ENCODE measurements at regions not wholly inside any gene's neighbourhood (a gene's known extent, or its start where the extent isn't known, plus 50 kb on each side); places are given as distances from the start of the nearest gene placed in this dataset.
"Not testable (repeated sequence)": the region's sequence is repeated elsewhere in the genome, so short reads cannot be mapped to it uniquely, and the experiment has no call there.

- DNase-seq (ENCODE audit: low read depth), result no peak
These were observed 93.9 kb upstream of the AMN1 start for GRCh38 chr12:31822761-31823160.

DNA sequence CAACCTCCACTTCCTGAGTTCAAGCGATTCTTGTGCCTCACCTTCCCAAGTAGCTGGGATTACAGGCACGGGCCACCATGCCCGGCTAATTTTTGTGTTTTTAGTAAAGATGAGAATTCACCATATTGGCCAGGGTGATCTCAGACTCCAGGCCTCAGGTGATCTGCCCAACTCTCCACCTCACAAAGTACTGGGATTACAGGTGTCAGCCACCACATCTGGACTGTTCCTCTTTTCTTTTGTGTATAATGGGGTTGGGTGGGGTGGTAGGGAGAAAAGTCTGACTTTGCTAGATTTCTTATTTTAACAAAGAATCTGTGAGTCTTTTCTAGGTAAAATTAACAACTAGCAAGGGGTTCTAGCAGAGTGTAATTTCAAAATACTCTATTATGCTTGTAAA lies 92.7 kb upstream of the AMN1 start:
- no peak for DNase-seq (ENCODE audit: low read depth)

GRCh38 chr12:31820832-31821231 lies 92.0 kb upstream of the AMN1 start:
- DNase-seq (ENCODE audit: low read depth), result no peak

DNA sequence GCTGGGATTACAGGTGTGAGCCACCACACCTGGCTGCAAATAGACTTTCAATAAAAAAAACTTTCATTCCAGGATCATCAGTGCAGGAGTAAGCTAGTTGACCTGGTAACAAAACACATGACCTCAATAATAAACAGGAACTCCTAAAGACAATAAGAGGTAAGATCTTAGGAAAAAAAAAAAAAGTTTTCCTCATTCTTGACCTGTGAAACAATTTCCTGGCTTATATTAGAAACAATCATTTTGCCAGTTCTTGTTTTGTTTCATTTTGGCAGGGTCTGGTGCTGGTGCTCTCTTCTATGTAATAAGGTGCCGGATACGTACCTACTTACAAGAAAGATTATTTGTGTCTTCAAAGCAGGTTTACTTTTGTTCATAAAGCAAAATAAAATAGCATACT lies 90.6 kb upstream of the AMN1 start:
- DNase-seq (ENCODE audit: low read depth), result no peak

- DNase-seq (ENCODE audit: low read depth), result no peak
These were observed 89.9 kb upstream of the AMN1 start for GRCh38 chr12:31818623-31819268.

GRCh38 chr12:31817120-31817519 lies 88.3 kb upstream of the AMN1 start:
- DNase-seq (ENCODE audit: low read depth), result no peak

DNA sequence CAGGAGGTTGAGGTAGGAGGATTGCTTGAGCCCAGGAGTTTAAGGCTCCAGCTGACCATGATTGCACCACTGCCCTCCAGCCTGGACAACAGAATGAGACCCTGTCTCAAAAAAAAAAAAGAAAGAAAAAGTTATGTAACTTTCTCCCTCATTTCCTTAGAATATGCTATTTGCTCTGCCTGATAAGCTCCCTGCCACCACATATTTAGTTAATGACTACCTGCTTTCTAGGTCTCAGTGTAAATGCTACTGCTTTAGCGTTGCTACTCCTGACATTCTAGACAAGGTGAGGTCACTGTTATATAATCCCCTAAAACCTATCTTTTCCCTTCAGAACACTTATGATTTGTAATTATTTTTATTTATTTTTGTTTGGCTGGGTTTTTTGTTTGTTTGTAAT lies 86.3 kb upstream of the AMN1 start:
- DNase-seq (ENCODE audit: low read depth), result no peak

DNA sequence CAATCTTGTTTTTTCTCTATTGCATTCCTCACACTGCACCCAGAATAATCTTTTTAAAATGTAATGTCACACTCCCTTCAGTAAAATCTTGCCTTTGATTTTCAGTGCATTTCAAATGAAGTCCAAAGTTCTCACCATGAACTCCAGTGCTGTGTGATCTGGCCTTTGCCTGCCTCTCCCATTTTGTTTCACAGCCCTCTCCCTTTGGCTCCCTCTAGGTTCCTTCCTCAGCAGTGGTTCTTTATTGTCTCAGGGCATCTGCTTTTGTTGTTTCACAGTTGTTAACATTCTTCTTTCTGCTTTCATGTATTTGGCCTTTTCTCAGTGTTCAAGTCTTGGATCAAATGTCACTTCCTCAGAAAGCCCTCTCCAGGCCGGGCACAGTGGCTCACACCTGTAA lies 84.5 kb upstream of the AMN1 start:
- peak; percentile 10 for DNase-seq (ENCODE audit: low read depth)

- no peak for DNase-seq (ENCODE audit: low read depth)
These were observed 78.9 kb upstream of the AMN1 start for GRCh38 chr12:31807773-31808097.

GRCh38 chr12:31807081-31807772 lies 78.4 kb upstream of the AMN1 start:
- DNase-seq (ENCODE audit: low read depth), result not testable (repeated sequence)

- DNase-seq (ENCODE audit: low read depth), result not testable (repeated sequence)
These were observed 76.9 kb upstream of the AMN1 start for GRCh38 chr12:31805681-31806080.

DNA sequence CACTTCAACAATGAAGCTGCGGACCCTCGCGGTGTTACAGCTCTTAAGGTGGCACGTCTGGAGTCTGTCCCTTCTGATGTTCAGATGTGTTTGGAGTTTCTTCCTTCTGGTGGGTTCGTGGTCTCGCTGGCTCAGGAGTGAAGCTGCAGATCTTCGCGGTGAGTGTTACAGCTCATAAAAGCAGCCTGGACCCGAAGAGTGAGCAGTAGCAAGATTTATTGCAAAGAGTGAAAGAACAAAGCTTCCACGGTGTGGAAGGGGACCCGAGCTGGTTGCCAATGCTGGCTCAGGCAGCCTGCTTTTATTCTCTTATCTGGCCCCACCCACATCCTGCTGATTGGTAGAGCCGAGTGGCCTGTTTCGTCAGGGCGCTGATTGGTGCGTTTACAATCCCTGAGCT lies 75.9 kb upstream of the AMN1 start:
- not testable (repeated sequence) for DNase-seq (ENCODE audit: low read depth)

- DNase-seq (ENCODE audit: low read depth), result no peak
These were observed 75.3 kb upstream of the AMN1 start for GRCh38 chr12:31804185-31804504.

DNA sequence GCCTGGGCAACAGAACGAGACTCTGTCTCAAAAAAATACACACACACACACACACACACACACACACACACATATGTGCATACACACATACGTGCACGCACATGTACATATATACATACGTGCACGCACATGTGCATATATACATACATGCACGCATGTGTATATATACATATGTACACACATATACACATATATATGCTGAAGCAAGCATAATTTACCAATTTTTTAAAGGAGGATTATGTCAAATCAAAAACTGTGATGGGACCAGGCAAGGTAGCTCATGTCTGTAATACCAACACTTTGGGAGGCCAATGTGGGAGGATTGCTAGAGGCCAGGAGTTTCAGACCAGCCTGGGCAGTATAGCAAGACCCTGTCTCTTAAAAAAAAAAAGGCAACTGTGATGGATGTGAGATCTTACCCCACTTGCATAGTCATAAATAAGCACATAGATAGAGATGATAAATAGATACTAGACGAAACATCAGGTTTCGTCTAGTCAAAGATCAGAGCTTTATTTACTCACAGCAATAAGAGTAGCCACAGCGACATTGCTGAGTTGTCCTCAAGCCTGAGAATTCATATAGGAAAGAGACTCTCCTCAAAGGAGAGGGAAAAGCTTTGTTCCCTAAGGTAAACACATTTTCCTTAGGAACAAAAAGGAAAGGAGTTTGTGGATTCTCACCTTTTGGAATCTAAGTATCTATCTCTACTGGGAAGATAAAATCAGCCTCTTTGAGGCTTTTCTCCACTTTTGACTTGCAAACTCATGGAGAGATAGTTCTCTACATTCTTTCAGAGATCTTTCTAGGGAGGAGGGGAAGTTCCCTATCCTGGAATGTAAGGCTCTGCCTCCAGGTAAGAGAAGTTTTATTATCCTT lies 74.7 kb upstream of the AMN1 start:
- no peak for DNase-seq (ENCODE audit: low read depth)

GRCh38 chr12:31801872-31802271 lies 73.1 kb upstream of the AMN1 start:
- no peak for DNase-seq (ENCODE audit: low read depth)

- no peak for DNase-seq (ENCODE audit: low read depth)
These were observed 68.5 kb upstream of the AMN1 start for GRCh38 chr12:31797230-31797872.

GRCh38 chr12:31796270-31796951 lies 67.6 kb upstream of the AMN1 start:
- no peak for DNase-seq (ENCODE audit: low read depth)

DNA sequence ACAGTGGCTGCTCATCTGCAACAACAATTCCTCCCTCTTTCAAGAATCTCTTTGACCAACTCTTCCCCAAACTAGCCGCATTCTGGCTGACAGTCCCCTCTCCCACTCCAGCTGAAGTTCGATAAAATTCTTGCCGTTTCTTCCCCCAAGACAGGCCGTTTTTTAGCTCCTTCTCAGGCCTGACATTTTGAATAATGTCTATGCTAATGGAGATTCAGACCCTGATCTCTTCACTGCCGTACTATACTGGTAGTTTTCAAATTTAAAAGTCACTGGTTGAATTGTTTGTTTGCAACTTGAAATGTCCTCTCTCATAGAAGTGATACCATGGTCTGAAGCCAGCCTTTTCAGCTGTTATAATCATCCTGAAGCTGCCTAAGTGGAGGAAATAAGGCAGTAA lies 65.9 kb upstream of the AMN1 start:
- no peak for DNase-seq (ENCODE audit: low read depth)

DNA sequence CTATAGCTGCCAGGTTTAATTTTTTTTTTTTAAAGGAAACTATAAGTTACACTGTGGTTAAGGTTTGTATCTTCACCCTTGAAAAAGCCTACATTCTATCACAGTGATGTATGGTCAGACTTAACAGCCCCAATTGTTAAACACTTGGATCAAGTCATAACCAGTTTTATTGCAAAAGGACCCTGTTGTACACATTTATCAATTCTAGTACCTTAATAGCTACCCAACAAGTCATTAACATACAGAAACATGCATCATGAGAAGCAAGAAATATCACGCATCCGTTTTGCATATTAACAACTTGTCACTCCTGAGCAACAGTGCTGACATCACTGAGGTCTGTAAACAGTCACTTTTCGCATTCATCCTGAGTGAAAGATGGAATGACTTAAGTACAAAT lies 62.4 kb upstream of the AMN1 start:
- not testable (repeated sequence) for DNase-seq (ENCODE audit: low read depth)

GRCh38 chr12:31790759-31791158 lies 61.9 kb upstream of the AMN1 start:
- no peak for DNase-seq (ENCODE audit: low read depth)

- DNase-seq (ENCODE audit: low read depth), result no peak
These were observed 56.5 kb upstream of the AMN1 start for GRCh38 chr12:31785318-31785717.
